Panc1 (cell line): ENCODE measurements at regions not wholly inside any gene's neighbourhood (a gene's known extent, or its start where the extent isn't known, plus 50 kb on each side); places are given as distances from the start of the nearest gene placed in this dataset.

Experiments
- ATAC-seq: fragments of 200-7000 bp; cut with Tn5 transposase; 2 replicates; pipeline ENCODE4 v1.9.1; 2020; ENCODE audit warnings: mild to moderate bottlenecking, moderate library complexity
- BruUV-seq: library from RNA; stranded (reverse); fragments of 400-500 nt; replicated peaks from 2 replicates; lab custom pipeline; 2021; lab: Mats Ljungman, UMichigan
- CTCF ChIA-PET: fragments of 300-600 bp; sonication (Branson Sonifier 250); formaldehyde crosslinking; loops from one replicate; lab custom pipeline; 2022; ENCODE audit warnings: antibody characterized with exemption; lab: Charles Lee
- POLR2A ChIA-PET: fragments of 300-600 bp; sonication (Branson Sonifier 250); formaldehyde crosslinking; loops from one replicate; lab custom pipeline; 2022; ENCODE audit warnings: antibody characterized with exemption; lab: Charles Lee
- DNase-seq: peaks from one replicate; pipeline ENCODE4 v3.0.0-alpha.2; 2010; ENCODE audit warnings: low read depth, low spot score
- H3K27ac ChIP-seq: 2 replicates; pipeline ENCODE4 v1.5.1; 2011; ENCODE audit warnings: mild to moderate bottlenecking, low read length, inconsistent platforms
- H3K27me3 ChIP-seq: fragments of 200-500 bp; sonication (Bioruptor generic); 2 replicates; pipeline ENCODE4 v1.6.0; 2014; ENCODE audit warnings: low read length, inconsistent platforms; ENCODE audit not compliant: control insufficient read depth, insufficient read depth
- H3K36me3 ChIP-seq: fragments of 200-500 bp; sonication (Bioruptor generic); 2 replicates; pipeline ENCODE4 v1.5.1; 2014; ENCODE audit warnings: inconsistent platforms, mild to moderate bottlenecking, low read length, moderate library complexity; ENCODE audit not compliant: control insufficient read depth, insufficient read depth
- H3K4me1 ChIP-seq: 2 replicates; pipeline ENCODE4 v1.5.1; 2011; ENCODE audit warnings: inconsistent platforms, mild to moderate bottlenecking, low read length, moderate library complexity; ENCODE audit not compliant: control insufficient read depth, insufficient read depth
- H3K4me3 ChIP-seq, 2 experiments: 2 replicates each; pipeline ENCODE4 v1.5.1; 2011 to 2012; ENCODE audit warnings: low read depth in 2 of 2, low read length in 2 of 2, mild to moderate bottlenecking in 2 of 2, inconsistent platforms in 1 of 2, moderate library complexity in 1 of 2
- H3K9me3 ChIP-seq: fragments of 200-500 bp; sonication (Bioruptor generic); 2 replicates; pipeline ENCODE4 v1.5.1; 2014; ENCODE audit warnings: low read depth, mild to moderate bottlenecking, inconsistent platforms, low read length, moderate library complexity; ENCODE audit not compliant: control insufficient read depth, insufficient read depth
- CTCF ChIP-seq: fragments of 450-650 bp; IDR thresholded peaks from 2 replicates; pipeline ENCODE4 v1.5.1; 2017; ENCODE audit warnings: mild to moderate bottlenecking
- POLR2AphosphoS5 ChIP-seq: IDR thresholded peaks from 2 replicates; pipeline ENCODE4 v1.6.1; 2012; ENCODE audit warnings: mild to moderate bottlenecking, low read depth, low read length, moderate library complexity
- REST ChIP-seq, 2 experiments: IDR thresholded peaks; 2 replicates each; pipeline ENCODE4 v1.6.1; 2011 to 2012; ENCODE audit warnings: low read depth in 2 of 2, control low read depth in 1 of 2, low read length in 1 of 2, mild to moderate bottlenecking in 1 of 2, moderate library complexity in 1 of 2; ENCODE audit not compliant: insufficient read depth in 1 of 2
- SIN3A ChIP-seq: IDR thresholded peaks from 2 replicates; pipeline ENCODE4 v1.6.1; 2012; ENCODE audit warnings: low read depth, mild to moderate bottlenecking, low read length, moderate library complexity, borderline replicate concordance; ENCODE audit not compliant: insufficient read depth
- in situ Hi-C: cut with HindIII; loops from 2 replicates; pipeline ENCODE4 v1.10.0; 2016; ENCODE audit warnings: low sequenced_read_pairs, low pct_unique_long_range_greater_than_20kb
- intact Hi-C: fragments of 100-400 bp; cut with micrococcal nuclease; formaldehyde crosslinking; loops from one replicate; pipeline ENCODE4 v1.10.0; 2022; ENCODE audit not compliant: unreplicated experiment

GRCh38 chr5:75964008-75964407 is 119.2 kb upstream of the SV2C start:
- no peaks in the 10 kb centered on the region for H3K4me1 ChIP-seq
- BruUV-seq, result no TSS peak

GRCh38 chr5:75963554-75963953 is 119.6 kb upstream of the SV2C start:
- no TSS peak for BruUV-seq
- POLR2A ChIA-PET, result no interaction called here
- H3K4me1 ChIP-seq, result no peaks in the 10 kb centered on the region
- DNase-seq (no peak), ATAC-seq (no peak)
- H3K27ac ChIP-seq, result no peak overlapping the region
- no peak overlapping the region for H3K4me3 ChIP-seq
- TF ChIP-seq REST (IDR thresholded peaks at IDR 0.05; ENCODE audit: insufficient read depth in 1 of 2, low read depth in 2 of 2, low read length in 1 of 2), result no peak
- no peak for TF ChIP-seq SIN3A
- no peak for TF ChIP-seq POLR2AphosphoS5
- no peak for TF ChIP-seq CTCF
- H3K27me3 ChIP-seq, result 0 out of 2 replicates have a peak, but pooled peaks cover 3% of the 10 kb centered on the region
- intact Hi-C loops (no loop called here), in situ Hi-C loops (no loop called here)
- CTCF ChIA-PET, result no interaction called here
- H3K36me3 ChIP-seq, result no peaks in the 10 kb centered on the region
- no peaks in the 10 kb centered on the region for H3K9me3 ChIP-seq

More at GRCh38 chr5:75964008-75964407, 119.2 kb upstream of the SV2C start:
- no peak for ATAC-seq
- in situ Hi-C loops (no loop called here), intact Hi-C loops (no loop called here)
- Histone ChIP-seq H3K9me3 (no peaks in the 10 kb centered on the region), H3K4me3 (no peak overlapping the region), H3K36me3 (no peaks in the 10 kb centered on the region), H3K27ac (no peak overlapping the region), H3K27me3 (0 out of 2 replicates have a peak, but pooled peaks cover 3% of the 10 kb centered on the region)
- ChIA-PET CTCF (no interaction called here), POLR2A (no interaction called here)
- DNase-seq, result no peak
- TF ChIP-seq CTCF (no peak), POLR2AphosphoS5 (no peak), REST (IDR thresholded peaks at IDR 0.05; ENCODE audit: insufficient read depth in 1 of 2, low read depth in 2 of 2, low read length in 1 of 2) (no peak), SIN3A (no peak)
